Pancreas (tissue), 10 donors: ENCODE measurements at regions not wholly inside any gene's neighbourhood (a gene's known extent, or its start where the extent isn't known, plus 50 kb on each side); places are given as distances from the start of the nearest gene placed in this dataset.

Source experiments
- ATAC-seq, 4 donors: fragments of 200-7000 bp; cut with Tn5 transposase; one replicate each; pipeline versions ENCODE4 v1.8.0 to v1.9.1; 2020; ENCODE audit warnings: mild to moderate bottlenecking in 4 of 4, moderate library complexity in 4 of 4
- DNase-seq, 6 donors: peaks; one replicate each; pipeline ENCODE4 v3.0.0-alpha.2; 2020
- FAIRE-seq: peaks from 2 replicates; lab custom pipeline; 2012; peaks lifted over from hg19 to GRCh38; lab: Jason Lieb, UNC
- H3K27ac ChIP-seq, 4 donors: fragments of 200-600 bp; sonication (generic); 1 replicate in 3 of 4; 2 replicates in 1 of 4; pipeline versions ENCODE4 v1.5.0 to v1.8.0; 2020
- H3K27me3 ChIP-seq, 4 donors: fragments of 200-600 bp; one replicate each; pipeline ENCODE4 v1.8.0; 2021
- H3K36me3 ChIP-seq, 3 donors: fragments of 200-600 bp; sonication (generic) in 1 of 3; one replicate each; pipeline versions ENCODE4 v1.5.0 to v1.8.0; 2020 to 2021
- H3K4me1 ChIP-seq, 3 donors: fragments of 200-600 bp; one replicate each; pipeline ENCODE4 v1.8.0; 2021
- H3K4me3 ChIP-seq, 4 donors: fragments of 200-600 bp; sonication (generic) in 2 of 4; one replicate each; pipeline versions ENCODE4 v1.5.0 to v1.8.0; 2020 to 2021
- H3K9me3 ChIP-seq, 4 donors: fragments of 200-600 bp; one replicate each; pipeline ENCODE4 v1.8.0; 2021
- CTCF ChIP-seq, 4 donors: fragments of 200-600 bp; sonication (generic) in 3 of 4; IDR thresholded peaks; one replicate each; pipeline versions ENCODE4 v1.5.0 to v1.8.0; 2021; ENCODE audit warnings: antibody characterized with exemption in 4 of 4
- WGBS, 2 donors: extraction: QIAGEN DNeasy Blood & Tissue Kit; methylation state at CpG; one replicate each; pipeline ENCODE4 v1.1.7; 2013; 5-methylcytosine and 5-hydroxymethylcytosine counted together
- intact Hi-C, 3 donors: fragments of 100-400 bp; cut with DNase I; formaldehyde crosslinking; loops; one replicate each; pipeline versions ENCODE4 v1.11.1 to v1.14.2; 2022
- donor health status: healthy with polysubstance abuse.
- donor health status: DM: no; HTN: no; CAD: no; lungs with moderate emphysema.
- donor health status: DM: no; HTN: no; CAD: no.
- donor health status: control.
- donor health status: control.
- donor health status: Bipolar disorder and iron deficiency.
- donor health status: DM: yes; HTN: yes; CAD: no.
- donor health status: DM: no; HTN: no; CAD: no.
- donor health status: DM: no; HTN: no; CAD: no.
- donor health status: DM: yes; HTN: yes; CAD: no.

- no peak for TF ChIP-seq CTCF (IDR thresholded peaks at IDR 0.05)
- Histone ChIP-seq H3K4me3 (no peak overlapping the region), H3K36me3 (no peaks in the 10 kb centered on the region), H3K4me1 (no peaks in the 10 kb centered on the region), H3K9me3 (no peaks in the 10 kb centered on the region), H3K27ac (no peak overlapping the region), H3K27me3 (no peaks in the 10 kb centered on the region)
- no peak for DNase-seq
- no peak for FAIRE-seq
- 77 to 91% methylated on average over 3 of the region's 3 CpGs for WGBS, 2 donors
- intact Hi-C loops, result loop anchor here in 1 of 3 donors (10.0 kb wide), 1 partner anchor 199 kb away; no protein-coding TSS in a partner anchor
- ATAC-seq, result no peak
Measured at GRCh38 chr12:77725611-77726010, 105.1 kb upstream of the NAV3 start.

- 25 to 35% methylated on average over 1 of the region's 1 CpG for WGBS, 2 donors
Measured at GRCh38 chr12:77724367-77724957, 106.2 kb upstream of the NAV3 start.

GRCh38 chr12:77723308-77723707, 107.4 kb upstream of the NAV3 start:
- intact Hi-C loops, result loop anchor here (5.0 to 10.0 kb wide), 3 partner anchors 199 to 204 kb away; no protein-coding TSS in a partner anchor
- Histone ChIP-seq H3K27me3 (no peaks in the 10 kb centered on the region), H3K4me3 (no peak overlapping the region), H3K9me3 (no peaks in the 10 kb centered on the region), H3K27ac (no peak overlapping the region), H3K4me1 (no peaks in the 10 kb centered on the region), H3K36me3 (no peaks in the 10 kb centered on the region)
- no peak for TF ChIP-seq CTCF (IDR thresholded peaks at IDR 0.05)
- ATAC-seq (no peak), FAIRE-seq (no peak), DNase-seq (no peak)

More at GRCh38 chr12:77724367-77724957, 106.2 kb upstream of the NAV3 start:
- Histone ChIP-seq H3K4me3 (no peak overlapping the region), H3K9me3 (no peaks in the 10 kb centered on the region), H3K27me3 (no peaks in the 10 kb centered on the region), H3K36me3 (no peaks in the 10 kb centered on the region), H3K27ac (no peak overlapping the region), H3K4me1 (no peaks in the 10 kb centered on the region)
- intact Hi-C loops, result loop anchor here (5.0 to 10.0 kb wide), 3 partner anchors 198 to 203 kb away; no protein-coding TSS in a partner anchor
- peak; percentile 5 for FAIRE-seq
- DNase-seq, result peak in 1 of 6 donors; percentile 11
- TF ChIP-seq CTCF (IDR thresholded peaks at IDR 0.05), result peak; percentile 16 to 44 (median 36)
- ATAC-seq, result peak; percentile 60 to 94 (median 90)

GRCh38 chr12:77722536-77722935, 108.2 kb upstream of the NAV3 start:
- no peak for FAIRE-seq
- intact Hi-C loops, result loop anchor here (5.0 to 10.0 kb wide), 3 partner anchors 200 to 205 kb away; no protein-coding TSS in a partner anchor

More at GRCh38 chr12:77722536-77722935, 108.2 kb upstream of the NAV3 start:
- H3K36me3 ChIP-seq, result no peaks in the 10 kb centered on the region
- no peak for ATAC-seq
- no peaks in the 10 kb centered on the region for H3K27me3 ChIP-seq
- TF ChIP-seq CTCF (IDR thresholded peaks at IDR 0.05), result no peak
- no peak overlapping the region for H3K27ac ChIP-seq
- DNase-seq, result no peak
- no peaks in the 10 kb centered on the region for H3K4me1 ChIP-seq
- H3K9me3 ChIP-seq, result no peaks in the 10 kb centered on the region
- H3K4me3 ChIP-seq, result no peak overlapping the region
